ENCODE measurements at regions not wholly inside any gene's neighbourhood (a gene's known extent, or its start where the extent isn't known, plus 50 kb on each side); places are given as distances from the start of the nearest gene placed in this dataset.

GRCh38 chr5:54608423-54609085, 91.0 kb downstream of the SNX18 start:
- peaks cover 17% of the 10 kb centered on the region for H3K4me1 ChIP-seq (ENCODE audit: insufficient read depth, low read length, poor library complexity, severe bottlenecking)
- intact Hi-C loops (cut with micrococcal nuclease; ENCODE audit: unreplicated experiment) = no loop called here
- H3K27ac ChIP-seq (ENCODE audit: low read depth, low read length, poor library complexity, severe bottlenecking) = no peak overlapping the region
- BruUV-seq (replicated peaks) = no TSS peak
- no peaks in the 10 kb centered on the region for H3K79me2 ChIP-seq (ENCODE audit: insufficient read depth, low read depth, low read length)
- H3K4me3 ChIP-seq (ENCODE audit: low read depth, low read length, poor library complexity, severe bottlenecking) = no peak overlapping the region
- H3K36me3 ChIP-seq (ENCODE audit: insufficient read depth, low read length) = no peaks in the 10 kb centered on the region
- CTCF ChIA-PET (ENCODE audit: unreplicated experiment) = no interaction called here
- H3K4me2 ChIP-seq (ENCODE audit: low read length) = no peak overlapping the region
- H2AFZ ChIP-seq (ENCODE audit: low read length) = no peak overlapping the region
- H4K20me1 ChIP-seq (ENCODE audit: insufficient read depth, low read length) = no peaks in the 10 kb centered on the region
- no peak for DNase-seq (ENCODE audit: low spot score)
- POLR2A ChIA-PET = interaction anchor here (1.9 kb wide), 1 partner anchor 25 kb away, joined by 6 read pairs; no protein-coding TSS in a partner anchor
- H3K9me2 ChIP-seq (ENCODE audit: insufficient read depth, low read length) = no peaks in the 10 kb centered on the region
- TF ChIP-seq CTCF (conservative IDR thresholded peaks at IDR 0.05; ENCODE audit: low read length) (no peak), EZH2phosphoT487 (IDR thresholded peaks at IDR 0.05; ENCODE audit: borderline replicate concordance, low read depth, low read length) (no peak)
- H3K9me3 ChIP-seq (ENCODE audit: low read length) = peaks cover 7% of the 10 kb centered on the region

- CTCF ChIA-PET (ENCODE audit: unreplicated experiment) = no interaction called here
- Histone ChIP-seq H3K4me1 (ENCODE audit: insufficient read depth, low read length, poor library complexity, severe bottlenecking) (peaks cover 17% of the 10 kb centered on the region), H3K79me2 (ENCODE audit: insufficient read depth, low read depth, low read length) (no peaks in the 10 kb centered on the region), H2AFZ (ENCODE audit: low read length) (no peak overlapping the region), H3K27ac (ENCODE audit: low read depth, low read length, poor library complexity, severe bottlenecking) (no peak overlapping the region), H3K36me3 (ENCODE audit: insufficient read depth, low read length) (no peaks in the 10 kb centered on the region), H4K20me1 (ENCODE audit: insufficient read depth, low read length) (no peaks in the 10 kb centered on the region), H3K4me3 (ENCODE audit: low read depth, low read length, poor library complexity, severe bottlenecking) (no peak overlapping the region), H3K9me2 (ENCODE audit: insufficient read depth, low read length) (no peaks in the 10 kb centered on the region), H3K4me2 (ENCODE audit: low read length) (no peak overlapping the region), H3K9me3 (ENCODE audit: low read length) (peaks cover 7% of the 10 kb centered on the region)
- TF ChIP-seq CTCF (conservative IDR thresholded peaks at IDR 0.05; ENCODE audit: low read length) (no peak), EZH2phosphoT487 (IDR thresholded peaks at IDR 0.05; ENCODE audit: borderline replicate concordance, low read depth, low read length) (no peak)
- DNase-seq (ENCODE audit: low spot score) = no peak
- POLR2A ChIA-PET = no interaction called here
- BruUV-seq (replicated peaks) = no TSS peak
- intact Hi-C loops (cut with micrococcal nuclease; ENCODE audit: unreplicated experiment) = no loop called here
These were observed 89.4 kb downstream of the SNX18 start for GRCh38 chr5:54607006-54607405.

DNA sequence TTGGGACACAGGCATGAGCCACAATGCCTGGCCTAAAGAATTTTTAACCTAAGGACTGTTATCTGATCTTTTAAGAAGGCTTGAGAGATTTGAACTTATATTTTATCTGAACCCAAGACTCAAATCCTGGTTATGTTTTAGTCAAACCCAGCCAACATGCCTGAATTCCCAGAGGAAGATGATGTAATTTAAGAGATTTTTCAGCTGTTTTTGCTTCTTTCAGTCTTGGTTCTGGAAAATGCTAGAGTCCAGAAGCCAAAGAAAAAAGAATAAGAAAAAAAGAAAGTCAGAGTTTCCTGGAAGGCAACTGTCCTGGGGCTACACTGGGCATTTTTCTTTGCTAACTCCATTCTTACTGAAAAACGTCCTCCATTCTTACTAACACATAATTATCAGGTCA, 85.8 kb downstream of the SNX18 start:
- no peak overlapping the region for H3K27ac ChIP-seq (ENCODE audit: low read depth, low read length, poor library complexity, severe bottlenecking)
- no peaks in the 10 kb centered on the region for H3K79me2 ChIP-seq (ENCODE audit: insufficient read depth, low read depth, low read length)
- ChIA-PET POLR2A (no interaction called here), CTCF (ENCODE audit: unreplicated experiment) (no interaction called here)
- intact Hi-C loops (cut with micrococcal nuclease; ENCODE audit: unreplicated experiment) = no loop called here
- no peaks in the 10 kb centered on the region for H3K9me3 ChIP-seq (ENCODE audit: low read length)
- no peak overlapping the region for H2AFZ ChIP-seq (ENCODE audit: low read length)
- no peaks in the 10 kb centered on the region for H3K36me3 ChIP-seq (ENCODE audit: insufficient read depth, low read length)
- no TSS peak for BruUV-seq (replicated peaks)
- H3K9me2 ChIP-seq (ENCODE audit: insufficient read depth, low read length) = no peaks in the 10 kb centered on the region
- no peaks in the 10 kb centered on the region for H3K4me1 ChIP-seq (ENCODE audit: insufficient read depth, low read length, poor library complexity, severe bottlenecking)
- H4K20me1 ChIP-seq (ENCODE audit: insufficient read depth, low read length) = no peaks in the 10 kb centered on the region
- DNase-seq (ENCODE audit: low spot score) = no peak
- no peak overlapping the region for H3K4me2 ChIP-seq (ENCODE audit: low read length)
- no peak for TF ChIP-seq EZH2phosphoT487 (IDR thresholded peaks at IDR 0.05; ENCODE audit: borderline replicate concordance, low read depth, low read length)
- no peak for TF ChIP-seq CTCF (conservative IDR thresholded peaks at IDR 0.05; ENCODE audit: low read length)
- no peak overlapping the region for H3K4me3 ChIP-seq (ENCODE audit: low read depth, low read length, poor library complexity, severe bottlenecking)
